Effector CD8-positive, alpha-beta T cell (primary cell): ENCODE measurements at regions not wholly inside any gene's neighbourhood (a gene's known extent, or its start where the extent isn't known, plus 50 kb on each side); places are given as distances from the start of the nearest gene placed in this dataset.
"Not testable (repeated sequence)": the region's sequence is repeated elsewhere in the genome, so short reads cannot be mapped to it uniquely, and the experiment has no call there.

Source experiments
- DNase-seq: peaks from one replicate; lab custom pipeline; 2025; lab: John Stamatoyannopoulos, UW

DNA sequence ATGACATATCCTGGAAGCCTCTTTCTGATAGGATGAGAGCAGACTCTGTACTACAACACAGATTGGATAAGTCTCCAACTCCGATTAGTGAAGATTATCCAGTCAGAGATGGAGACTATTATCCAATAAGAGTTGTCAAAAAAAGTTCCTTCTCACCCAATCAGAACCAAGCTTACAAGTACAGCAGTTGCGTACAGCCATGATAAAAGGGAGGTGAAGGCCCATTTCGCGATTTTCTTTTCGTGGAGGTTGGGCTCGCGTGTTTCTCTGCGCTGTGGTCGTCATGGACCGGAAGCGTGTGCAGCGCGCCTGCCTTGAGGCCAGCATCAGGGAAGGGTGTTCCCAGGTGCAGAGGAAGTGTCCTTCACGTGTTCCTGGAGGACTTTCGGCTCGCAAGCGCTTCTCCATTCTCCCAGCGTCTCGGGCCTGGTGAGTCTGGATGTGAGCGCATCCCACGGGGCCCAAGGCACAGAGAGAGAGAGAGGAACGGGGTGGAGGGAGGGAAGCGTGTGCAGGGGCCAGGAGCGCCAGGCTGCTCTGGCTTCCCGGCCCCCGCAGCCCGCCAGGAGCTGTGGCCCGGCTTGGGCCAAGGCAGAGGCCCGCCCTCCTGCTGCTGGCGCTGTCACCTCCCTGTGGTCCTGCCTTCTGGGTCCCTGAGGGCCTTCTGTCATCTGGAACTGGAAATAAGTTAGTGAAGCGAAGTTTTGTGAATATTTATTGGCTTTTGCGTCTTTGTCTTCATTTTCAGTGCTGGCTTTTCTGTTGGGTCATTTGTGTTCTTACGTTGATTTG, 53.9 kb downstream of the CDRT15L2 start:
- not testable (repeated sequence) for DNase-seq

DNA sequence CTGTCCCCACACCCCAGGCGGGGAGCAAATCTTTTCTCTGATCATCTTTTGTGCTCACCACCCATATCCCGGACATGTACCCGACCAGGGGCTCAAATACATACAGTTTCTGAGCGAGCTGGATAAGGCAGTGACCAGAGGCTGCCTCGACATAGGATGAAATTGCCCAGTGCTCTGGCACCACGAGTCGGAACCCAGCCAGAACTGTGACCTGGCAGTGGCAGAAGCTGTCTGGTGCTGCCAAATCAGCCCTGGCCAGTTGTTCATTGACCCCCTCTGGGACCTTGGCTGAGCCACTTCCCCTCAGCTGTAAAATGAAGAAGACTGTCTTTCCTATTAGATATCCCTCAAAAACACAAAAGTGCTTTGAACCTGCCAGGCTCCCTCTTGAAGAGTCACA, 60.6 kb downstream of the CDRT15L2 start:
- not testable (repeated sequence) for DNase-seq

- DNase-seq, result not testable (repeated sequence)
Observed at GRCh38 chr17:20646661-20647272, 67.2 kb downstream of the CDRT15L2 start.

GRCh38 chr17:20649097-20649767, 69.7 kb downstream of the CDRT15L2 start:
- not testable (repeated sequence) for DNase-seq

- not testable (repeated sequence) for DNase-seq
Observed at GRCh38 chr17:20651022-20651421, 71.5 kb downstream of the CDRT15L2 start.

GRCh38 chr17:20651736-20652135, 72.2 kb downstream of the CDRT15L2 start:
- not testable (repeated sequence) for DNase-seq

DNA sequence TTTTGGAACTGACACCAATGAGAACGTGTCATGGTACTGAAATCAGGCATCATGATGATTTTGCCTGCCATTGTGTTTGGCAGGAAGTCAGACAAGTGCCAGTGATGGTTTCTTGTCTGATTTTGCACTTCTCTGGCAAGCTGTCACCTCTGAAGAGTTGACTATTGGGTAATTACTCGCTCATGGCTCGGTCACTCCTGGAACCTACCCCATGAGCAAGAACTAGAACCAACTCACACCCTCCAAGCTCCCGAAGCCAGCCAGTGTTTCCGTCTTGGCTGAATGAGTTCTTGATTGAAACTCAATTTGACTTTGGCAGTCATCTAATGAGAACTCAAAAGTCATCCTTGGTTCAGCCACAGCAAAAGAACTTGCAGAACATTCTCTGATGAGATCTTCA, 73.9 kb downstream of the CDRT15L2 start:
- DNase-seq, result not testable (repeated sequence)

- DNase-seq, result not testable (repeated sequence)
Observed at GRCh38 chr17:20654114-20654513, 74.6 kb downstream of the CDRT15L2 start.

DNA sequence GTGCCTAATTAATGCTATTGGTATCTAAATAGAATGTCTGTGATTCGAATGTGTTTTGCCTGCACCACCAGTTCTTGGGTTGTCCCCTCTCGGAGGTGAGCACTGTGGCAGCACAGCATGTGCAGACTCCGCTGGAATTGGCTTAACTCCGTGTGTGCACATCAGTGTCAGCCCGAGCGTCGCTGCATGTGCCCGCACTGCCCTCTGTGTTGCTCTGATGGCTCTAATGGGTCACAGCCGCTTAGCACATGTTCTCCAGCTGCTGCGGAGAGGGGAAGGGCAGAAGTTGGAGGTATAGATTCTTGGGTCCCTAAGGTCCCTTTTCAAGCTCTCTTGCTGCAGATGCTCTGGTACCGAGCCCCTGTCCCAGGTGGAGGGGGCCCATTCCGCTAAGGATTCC, 75.1 kb downstream of the CDRT15L2 start:
- DNase-seq, result not testable (repeated sequence)

- not testable (repeated sequence) for DNase-seq
Observed at GRCh38 chr17:20665103-20665955, 85.8 kb downstream of the CDRT15L2 start.

DNA sequence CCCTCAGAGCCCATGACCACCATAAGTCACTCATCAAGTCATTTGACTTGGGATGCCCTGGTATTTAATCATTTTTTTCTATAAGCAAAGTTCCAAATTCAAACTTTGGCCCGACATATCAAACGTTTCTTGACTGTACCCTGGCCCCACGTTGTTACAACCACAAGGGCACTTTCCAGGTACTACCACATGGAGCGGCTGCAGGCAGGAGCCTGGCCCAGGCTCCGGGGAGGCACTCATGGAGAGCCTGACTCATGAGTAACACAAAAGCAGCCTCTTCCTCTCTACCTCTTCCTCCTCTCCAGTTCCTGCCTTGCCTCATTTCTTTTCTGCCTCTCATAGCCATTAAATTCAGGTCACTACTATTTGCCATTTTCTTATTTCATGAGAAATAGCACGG, 87.2 kb downstream of the CDRT15L2 start:
- DNase-seq, result not testable (repeated sequence)

GRCh38 chr17:20667712-20668111, 88.2 kb downstream of the CDRT15L2 start:
- DNase-seq, result not testable (repeated sequence)

- not testable (repeated sequence) for DNase-seq
Observed at GRCh38 chr17:20668316-20668715, 88.8 kb downstream of the CDRT15L2 start.

- not testable (repeated sequence) for DNase-seq
Observed at GRCh38 chr17:20668868-20669267, 89.3 kb downstream of the CDRT15L2 start.

DNA sequence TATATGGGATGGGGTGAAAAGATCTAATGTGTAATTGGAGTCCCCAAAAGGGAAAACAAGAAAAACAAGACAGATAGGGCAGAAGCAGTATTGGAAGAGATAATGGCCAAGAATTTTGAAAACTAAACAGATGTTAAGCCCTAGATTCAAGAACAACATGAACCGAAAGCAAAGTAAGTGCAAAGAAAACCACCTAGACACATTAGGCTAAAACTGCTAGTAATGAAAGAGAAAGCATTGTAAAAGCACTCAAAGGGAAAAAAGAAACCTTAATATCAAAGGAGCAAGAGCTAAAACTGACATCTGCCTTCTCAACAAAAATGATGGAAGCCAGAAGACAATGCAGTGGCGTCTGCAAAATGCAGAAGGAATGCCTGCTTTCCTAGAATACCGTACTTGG, 91.0 kb downstream of the CDRT15L2 start:
- not testable (repeated sequence) for DNase-seq

GRCh38 chr17:20674374-20674773, 94.8 kb downstream of the CDRT15L2 start:
- not testable (repeated sequence) for DNase-seq

- not testable (repeated sequence) for DNase-seq
Observed at GRCh38 chr17:20675707-20676106, 96.2 kb downstream of the CDRT15L2 start.

DNA sequence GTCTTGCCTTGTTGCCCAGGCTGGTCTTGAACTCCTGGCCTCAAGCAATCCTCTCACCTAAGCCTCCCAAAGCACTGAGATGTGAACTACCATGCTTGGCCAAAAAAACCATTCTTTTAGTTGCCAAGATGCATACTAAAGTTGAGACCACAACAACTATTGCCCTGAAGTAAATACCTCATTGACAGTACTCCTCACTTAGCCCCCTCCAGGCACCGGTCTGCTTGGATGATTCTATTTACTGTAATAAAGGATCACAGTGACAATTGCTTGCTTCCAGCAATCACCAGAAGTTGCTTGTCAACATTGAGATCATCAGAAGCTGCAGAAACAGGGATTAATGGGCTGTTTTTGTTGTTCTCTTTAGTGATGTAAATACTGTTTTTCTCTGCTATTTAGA, 97.1 kb downstream of the CDRT15L2 start:
- DNase-seq, result not testable (repeated sequence)

GRCh38 chr17:20677469-20677868, 97.9 kb downstream of the CDRT15L2 start:
- DNase-seq, result not testable (repeated sequence)

GRCh38 chr17:20678424-20678823, 98.9 kb downstream of the CDRT15L2 start:
- DNase-seq, result not testable (repeated sequence)
